ENCODE measurements at regions not wholly inside any gene's neighbourhood (a gene's known extent, or its start where the extent isn't known, plus 50 kb on each side); places are given as distances from the start of the nearest gene placed in this dataset.
A peak's percentile ranks its signal among the peaks of the same experiment; 100 is the strongest.

DNA sequence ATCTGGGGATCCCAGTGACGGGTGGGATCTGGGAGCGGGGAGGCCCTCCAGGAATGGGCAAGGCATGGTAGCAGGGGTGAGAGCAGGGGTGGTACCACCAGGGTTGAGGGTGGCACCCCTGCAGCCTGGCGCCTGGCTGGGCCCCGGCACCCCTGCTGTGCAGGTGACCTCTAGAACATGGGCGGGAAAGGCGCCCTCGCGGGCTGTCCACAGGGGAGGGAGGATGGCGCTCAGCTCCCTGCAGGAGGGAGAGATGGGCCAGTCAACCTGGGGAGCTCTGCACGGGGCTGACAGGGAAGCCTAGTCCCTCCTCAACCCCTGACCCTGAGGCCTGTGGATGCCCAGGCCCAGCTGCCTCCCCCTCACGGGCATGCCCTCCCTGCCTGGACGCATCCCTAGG lies 61.6 kb upstream of the SLCO4A1 start:
- peaks cover 31% of the 10 kb centered on the region for H3K27me3 Mint-ChIP-seq
- no peaks in the 10 kb centered on the region for H3K9me3 ChIP-seq (ENCODE audit: control insufficient read depth in 2 of 2, low read length in 2 of 2)

DNA sequence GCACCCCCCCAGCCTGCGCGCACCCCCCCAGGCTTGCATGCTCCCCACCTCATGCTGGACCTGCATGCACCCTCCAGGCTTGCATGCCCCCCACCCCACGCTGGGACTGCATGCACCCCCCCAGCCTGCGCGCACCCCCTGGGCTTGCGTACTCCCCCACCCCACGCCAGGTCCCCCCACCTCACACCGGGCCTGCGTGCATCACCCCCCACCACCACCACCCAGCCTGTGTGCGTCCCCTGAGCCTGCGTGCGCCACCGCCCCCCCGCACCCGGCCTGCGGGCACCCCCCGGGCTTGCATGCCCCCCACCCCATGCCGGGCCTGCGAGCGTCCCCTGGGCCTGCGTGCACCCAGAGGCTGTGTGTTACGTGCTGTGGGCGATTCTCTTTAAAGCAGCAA lies 61.0 kb upstream of the SLCO4A1 start:
- ATAC-seq (ENCODE audit: low read depth in 2 of 2) (no peak), DNase-seq (no peak)
- Histone ChIP-seq H3K4me3 (ENCODE audit: low read depth, low read length) (no peak overlapping the region), H3K4me1 (ENCODE audit: control insufficient read depth, insufficient read depth, low read length, poor library complexity, severe bottlenecking) (no peaks in the 10 kb centered on the region), H3K36me3 (ENCODE audit: control insufficient read depth, insufficient read depth, low read length) (no peaks in the 10 kb centered on the region), H3K27me3 (ENCODE audit: control insufficient read depth, insufficient read depth, low read length) (peaks cover 2% of the 10 kb centered on the region), H3K27ac (ENCODE audit: insufficient read depth, low read length, poor library complexity, severe bottlenecking) (no peak overlapping the region), H3K9me3 (ENCODE audit: control insufficient read depth in 2 of 2, low read length in 2 of 2) (no peaks in the 10 kb centered on the region)
- Mint-ChIP-seq H3K27ac (no peak overlapping the region), H3K4me3 (no peak overlapping the region), H3K36me3 (peaks cover 4% of the 10 kb centered on the region), H3K9me3 (peaks cover 0 to 2% (median 0%) of the 10 kb centered on the region in 7 donors), H3K4me1 (peaks cover 0 to 2% (median 0%) of the 10 kb centered on the region in 4 donors), H3K27me3 (peaks cover 35% of the 10 kb centered on the region)

More for the DNA sequence above, 61.6 kb upstream of the SLCO4A1 start:
- Histone ChIP-seq H3K36me3 (ENCODE audit: control insufficient read depth, insufficient read depth, low read length) (no peaks in the 10 kb centered on the region), H3K27ac (ENCODE audit: insufficient read depth, low read length, poor library complexity, severe bottlenecking) (no peak overlapping the region), H3K4me3 (ENCODE audit: low read depth, low read length) (no peak overlapping the region), H3K27me3 (ENCODE audit: control insufficient read depth, insufficient read depth, low read length) (peaks cover 2% of the 10 kb centered on the region), H3K4me1 (ENCODE audit: control insufficient read depth, insufficient read depth, low read length, poor library complexity, severe bottlenecking) (no peaks in the 10 kb centered on the region)
- Mint-ChIP-seq H3K4me1 (peaks cover 0 to 2% (median 0%) of the 10 kb centered on the region in 4 donors), H3K36me3 (peaks cover 4% of the 10 kb centered on the region), H3K9me3 (no peaks in the 10 kb centered on the region), H3K4me3 (no peak overlapping the region), H3K27ac (no peak overlapping the region)
- DNase-seq (no peak), ATAC-seq (ENCODE audit: low read depth in 2 of 2) (no peak)

DNA sequence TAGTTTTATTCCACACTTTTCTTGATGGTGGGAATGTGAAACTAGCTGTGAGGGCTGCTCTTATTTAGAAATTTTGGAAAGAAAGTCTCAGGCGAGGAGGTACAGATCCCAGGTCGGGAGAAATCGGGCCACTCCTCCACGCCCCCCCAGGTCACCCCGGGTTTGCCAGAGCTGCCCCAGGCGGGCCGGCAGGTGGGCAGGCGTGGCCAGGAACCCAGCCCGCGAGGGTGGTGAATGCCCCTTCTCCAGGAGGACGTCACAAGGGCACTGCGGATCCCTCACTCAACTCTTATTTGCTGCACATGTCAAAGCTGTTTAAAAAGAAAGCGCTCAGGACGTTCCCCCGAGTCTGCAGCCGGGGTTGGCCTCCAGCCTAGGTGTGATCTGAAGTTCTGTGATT lies 60.5 kb upstream of the SLCO4A1 start:
- H3K27ac ChIP-seq (ENCODE audit: insufficient read depth, low read length, poor library complexity, severe bottlenecking), result no peak overlapping the region
- H3K4me1 ChIP-seq (ENCODE audit: control insufficient read depth, insufficient read depth, low read length, poor library complexity, severe bottlenecking), result no peaks in the 10 kb centered on the region
- no peaks in the 10 kb centered on the region for H3K36me3 ChIP-seq (ENCODE audit: control insufficient read depth, insufficient read depth, low read length)
- no peak overlapping the region for H3K4me3 ChIP-seq (ENCODE audit: low read depth, low read length)
- peaks cover 0 to 2% (median 0%) of the 10 kb centered on the region in 4 donors for H3K4me1 Mint-ChIP-seq
- no peak for DNase-seq
- H3K27ac Mint-ChIP-seq, result no peak overlapping the region
- peaks cover 35% of the 10 kb centered on the region for H3K27me3 Mint-ChIP-seq
- H3K36me3 Mint-ChIP-seq, result peaks cover 4% of the 10 kb centered on the region
- no peak for ATAC-seq (ENCODE audit: low read depth in 2 of 2)
- H3K9me3 Mint-ChIP-seq, result peaks cover 0 to 2% (median 0%) of the 10 kb centered on the region in 7 donors
- H3K9me3 ChIP-seq (ENCODE audit: control insufficient read depth in 2 of 2, low read length in 2 of 2), result no peaks in the 10 kb centered on the region
- H3K27me3 ChIP-seq (ENCODE audit: control insufficient read depth, insufficient read depth, low read length), result peaks cover 2% of the 10 kb centered on the region
- H3K4me3 Mint-ChIP-seq, result no peak overlapping the region

DNA sequence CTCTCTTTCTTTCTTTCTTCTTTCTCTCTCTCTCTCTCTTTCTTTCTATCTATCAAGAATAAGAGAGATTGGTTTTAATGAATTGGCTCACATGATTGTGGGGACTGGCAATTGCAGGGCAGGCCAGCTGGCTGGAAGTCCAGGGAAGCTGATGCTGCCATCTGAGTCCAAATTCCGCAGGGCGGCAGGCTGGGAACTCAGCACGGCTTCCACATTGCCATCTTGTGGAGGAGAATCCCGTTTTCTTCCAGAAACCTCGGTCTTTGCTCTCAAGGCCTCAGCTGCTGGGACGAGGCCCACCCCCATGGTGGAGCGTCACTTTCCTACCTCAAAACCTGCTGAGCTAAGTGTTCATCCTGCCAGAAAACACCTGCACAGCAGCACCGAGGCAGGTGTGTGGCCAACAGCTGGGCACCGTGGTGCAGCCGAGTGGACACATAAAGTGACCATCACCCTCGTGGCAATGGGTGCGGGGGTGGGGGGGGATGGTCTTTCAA lies 58.8 kb upstream of the SLCO4A1 start:
- H3K27me3 ChIP-seq (ENCODE audit: control insufficient read depth, insufficient read depth, low read length), result peaks cover 2% of the 10 kb centered on the region
- peaks cover 31% of the 10 kb centered on the region for H3K27me3 Mint-ChIP-seq
- H3K9me3 Mint-ChIP-seq, result peaks cover 0 to 2% (median 0%) of the 10 kb centered on the region in 7 donors
- ATAC-seq (ENCODE audit: low read depth in 2 of 2), result no peak
- H3K36me3 Mint-ChIP-seq, result peaks cover 4% of the 10 kb centered on the region
- no peak for DNase-seq
- no peak overlapping the region for H3K4me3 ChIP-seq (ENCODE audit: low read depth, low read length)
- H3K9me3 ChIP-seq (ENCODE audit: control insufficient read depth in 2 of 2, low read length in 2 of 2), result no peaks in the 10 kb centered on the region
- no peak overlapping the region for H3K4me3 Mint-ChIP-seq
- no peak overlapping the region for H3K27ac ChIP-seq (ENCODE audit: insufficient read depth, low read length, poor library complexity, severe bottlenecking)
- H3K27ac Mint-ChIP-seq, result peak overlapping the region in 1 of 3 donors; percentile 24
- H3K4me1 Mint-ChIP-seq, result peaks cover 0 to 2% (median 0%) of the 10 kb centered on the region in 4 donors
- no peaks in the 10 kb centered on the region for H3K4me1 ChIP-seq (ENCODE audit: control insufficient read depth, insufficient read depth, low read length, poor library complexity, severe bottlenecking)
- H3K36me3 ChIP-seq (ENCODE audit: control insufficient read depth, insufficient read depth, low read length), result no peaks in the 10 kb centered on the region

DNA sequence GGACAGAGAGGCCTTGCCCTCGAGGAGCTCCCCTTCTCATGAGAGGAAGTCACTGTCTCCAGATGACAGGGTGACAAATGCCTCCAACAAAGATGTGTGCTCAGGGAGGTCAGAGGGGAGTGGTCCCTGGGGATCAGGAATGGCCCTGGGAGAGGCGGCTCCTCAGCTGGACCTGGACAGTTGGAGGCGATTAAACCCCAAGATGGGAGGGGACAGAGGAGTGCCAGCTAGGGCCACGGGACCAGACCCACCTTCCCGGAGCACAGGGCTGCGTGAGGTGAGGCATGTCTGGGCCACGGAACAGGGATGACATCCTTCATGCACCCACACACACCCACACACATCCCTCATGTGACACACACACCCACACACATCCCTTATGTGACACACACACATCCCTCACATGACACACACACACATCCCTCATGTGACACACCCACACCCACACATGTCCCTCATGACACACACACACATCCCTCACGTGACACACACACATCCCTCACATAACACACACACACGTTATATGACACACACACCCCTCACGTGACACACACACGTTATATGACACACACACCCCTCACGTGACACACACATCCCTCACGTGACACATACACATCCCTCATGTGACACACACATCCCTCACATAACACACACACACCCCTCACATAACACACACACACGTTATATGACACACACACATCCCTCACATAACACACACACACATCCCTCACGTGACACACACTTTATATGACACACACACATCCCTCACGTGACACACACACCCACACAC lies 57.4 kb upstream of the SLCO4A1 start:
- Mint-ChIP-seq H3K27ac (no peak overlapping the region), H3K4me3 (no peak overlapping the region), H3K27me3 (peaks cover 17% of the 10 kb centered on the region), H3K4me1 (peaks cover 0 to 2% (median 0%) of the 10 kb centered on the region in 4 donors), H3K9me3 (peaks cover 0 to 2% (median 0%) of the 10 kb centered on the region in 7 donors), H3K36me3 (no peaks in the 10 kb centered on the region)
- Histone ChIP-seq H3K27ac (ENCODE audit: insufficient read depth, low read length, poor library complexity, severe bottlenecking) (no peak overlapping the region), H3K36me3 (ENCODE audit: control insufficient read depth, insufficient read depth, low read length) (no peaks in the 10 kb centered on the region), H3K27me3 (ENCODE audit: control insufficient read depth, insufficient read depth, low read length) (no peaks in the 10 kb centered on the region), H3K4me1 (ENCODE audit: control insufficient read depth, insufficient read depth, low read length, poor library complexity, severe bottlenecking) (no peaks in the 10 kb centered on the region), H3K9me3 (ENCODE audit: control insufficient read depth in 2 of 2, low read length in 2 of 2) (no peaks in the 10 kb centered on the region), H3K4me3 (ENCODE audit: low read depth, low read length) (no peak overlapping the region)
- ATAC-seq (ENCODE audit: low read depth in 2 of 2) (no peak), DNase-seq (no peak)

DNA sequence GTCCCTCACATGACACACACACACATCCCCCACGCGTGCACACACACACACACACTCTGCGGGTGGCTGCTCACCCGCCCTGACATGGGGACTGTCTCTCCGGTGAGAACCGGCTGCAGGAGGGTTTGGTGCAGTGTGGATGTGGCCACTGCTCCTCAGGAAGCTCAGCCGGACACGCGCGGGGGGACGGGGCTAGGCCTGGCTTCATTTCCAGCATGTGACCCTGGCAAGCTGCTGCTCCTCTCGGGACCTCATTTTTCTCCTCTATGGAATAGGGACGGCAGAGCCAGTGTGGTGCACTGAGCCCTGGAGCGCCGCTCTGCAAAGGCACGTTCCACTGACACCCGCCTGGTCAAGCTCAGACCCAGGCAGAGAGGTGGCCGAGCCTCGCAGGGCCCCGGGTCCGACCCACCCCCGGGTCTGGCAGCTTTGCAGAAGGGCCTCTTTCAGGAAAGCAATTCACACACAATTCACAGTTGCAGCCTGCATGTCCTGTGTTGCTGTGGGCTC lies 56.8 kb upstream of the SLCO4A1 start:
- no peaks in the 10 kb centered on the region for H3K4me1 ChIP-seq (ENCODE audit: control insufficient read depth, insufficient read depth, low read length, poor library complexity, severe bottlenecking)
- H3K4me1 Mint-ChIP-seq, result peaks cover 0 to 2% (median 0%) of the 10 kb centered on the region in 4 donors
- no peak for DNase-seq
- no peaks in the 10 kb centered on the region for H3K36me3 Mint-ChIP-seq
- H3K9me3 Mint-ChIP-seq, result peaks cover 0 to 2% (median 0%) of the 10 kb centered on the region in 7 donors
- ATAC-seq (ENCODE audit: low read depth in 2 of 2), result no peak
- no peak overlapping the region for H3K4me3 ChIP-seq (ENCODE audit: low read depth, low read length)
- no peaks in the 10 kb centered on the region for H3K36me3 ChIP-seq (ENCODE audit: control insufficient read depth, insufficient read depth, low read length)
- no peak overlapping the region for H3K4me3 Mint-ChIP-seq
- H3K27me3 ChIP-seq (ENCODE audit: control insufficient read depth, insufficient read depth, low read length), result no peaks in the 10 kb centered on the region
- no peaks in the 10 kb centered on the region for H3K9me3 ChIP-seq (ENCODE audit: control insufficient read depth in 2 of 2, low read length in 2 of 2)
- H3K27me3 Mint-ChIP-seq, result peaks cover 14% of the 10 kb centered on the region
- no peak overlapping the region for H3K27ac Mint-ChIP-seq
- no peak overlapping the region for H3K27ac ChIP-seq (ENCODE audit: insufficient read depth, low read length, poor library complexity, severe bottlenecking)

DNA sequence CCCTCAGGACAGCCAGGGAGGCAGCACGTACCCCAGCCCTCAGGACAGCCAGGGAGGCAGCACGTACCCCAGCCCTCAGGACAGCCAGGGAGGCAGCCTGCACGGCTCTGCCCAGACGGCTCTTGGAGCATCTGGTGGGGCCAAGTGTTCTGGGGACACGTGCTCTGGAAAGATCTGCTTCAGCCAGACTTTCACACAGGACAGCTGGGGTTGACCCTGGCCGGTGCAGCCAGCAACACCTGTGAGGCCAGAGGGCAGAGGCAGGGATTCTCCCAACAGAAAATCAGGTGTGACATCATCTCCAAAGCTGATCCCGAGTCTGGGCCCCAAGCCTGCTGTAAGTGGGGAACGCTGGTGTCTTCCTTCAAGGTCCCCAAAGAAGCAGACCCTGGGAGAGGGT lies 55.5 kb upstream of the SLCO4A1 start:
- Histone ChIP-seq H3K27me3 (ENCODE audit: control insufficient read depth, insufficient read depth, low read length) (no peaks in the 10 kb centered on the region), H3K4me1 (ENCODE audit: control insufficient read depth, insufficient read depth, low read length, poor library complexity, severe bottlenecking) (no peaks in the 10 kb centered on the region), H3K36me3 (ENCODE audit: control insufficient read depth, insufficient read depth, low read length) (no peaks in the 10 kb centered on the region), H3K27ac (ENCODE audit: insufficient read depth, low read length, poor library complexity, severe bottlenecking) (no peak overlapping the region), H3K9me3 (ENCODE audit: control insufficient read depth in 2 of 2, low read length in 2 of 2) (no peaks in the 10 kb centered on the region), H3K4me3 (ENCODE audit: low read depth, low read length) (no peak overlapping the region)
- Mint-ChIP-seq H3K4me1 (peaks cover 0 to 2% (median 0%) of the 10 kb centered on the region in 4 donors), H3K27ac (no peak overlapping the region), H3K36me3 (no peaks in the 10 kb centered on the region), H3K9me3 (peaks cover 0 to 2% (median 0%) of the 10 kb centered on the region in 7 donors), H3K4me3 (no peak overlapping the region), H3K27me3 (peaks cover 14% of the 10 kb centered on the region)
- DNase-seq (no peak), ATAC-seq (ENCODE audit: low read depth in 2 of 2) (no peak)
